ENCODE measurements at regions not wholly inside any gene's neighbourhood (a gene's known extent, or its start where the extent isn't known, plus 50 kb on each side); places are given as distances from the start of the nearest gene placed in this dataset.
"Not testable (repeated sequence)": the region's sequence is repeated elsewhere in the genome, so short reads cannot be mapped to it uniquely, and the experiment has no call there.

GRCh38 chr12:88677464-88677863 is 97.2 kb upstream of the KITLG start:
- TF ChIP-seq, protein P1, sequence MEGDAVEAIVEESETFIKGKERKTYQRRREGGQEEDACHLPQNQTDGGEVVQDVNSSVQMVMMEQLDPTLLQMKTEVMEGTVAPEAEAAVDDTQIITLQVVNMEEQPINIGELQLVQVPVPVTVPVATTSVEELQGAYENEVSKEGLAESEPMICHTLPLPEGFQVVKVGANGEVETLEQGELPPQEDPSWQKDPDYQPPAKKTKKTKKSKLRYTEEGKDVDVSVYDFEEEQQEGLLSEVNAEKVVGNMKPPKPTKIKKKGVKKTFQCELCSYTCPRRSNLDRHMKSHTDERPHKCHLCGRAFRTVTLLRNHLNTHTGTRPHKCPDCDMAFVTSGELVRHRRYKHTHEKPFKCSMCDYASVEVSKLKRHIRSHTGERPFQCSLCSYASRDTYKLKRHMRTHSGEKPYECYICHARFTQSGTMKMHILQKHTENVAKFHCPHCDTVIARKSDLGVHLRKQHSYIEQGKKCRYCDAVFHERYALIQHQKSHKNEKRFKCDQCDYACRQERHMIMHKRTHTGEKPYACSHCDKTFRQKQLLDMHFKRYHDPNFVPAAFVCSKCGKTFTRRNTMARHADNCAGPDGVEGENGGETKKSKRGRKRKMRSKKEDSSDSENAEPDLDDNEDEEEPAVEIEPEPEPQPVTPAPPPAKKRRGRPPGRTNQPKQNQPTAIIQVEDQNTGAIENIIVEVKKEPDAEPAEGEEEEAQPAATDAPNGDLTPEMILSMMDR (conservative IDR thresholded peaks at IDR 0.05; ENCODE audit: control insufficient read depth, insufficient read depth, low read depth, low read length) = no peak
- no peak overlapping the region for H3K4me3 ChIP-seq (ENCODE audit: control insufficient read depth, low read depth, low read length)
- no peak for DNase-seq (ENCODE audit: low read depth)

DNA sequence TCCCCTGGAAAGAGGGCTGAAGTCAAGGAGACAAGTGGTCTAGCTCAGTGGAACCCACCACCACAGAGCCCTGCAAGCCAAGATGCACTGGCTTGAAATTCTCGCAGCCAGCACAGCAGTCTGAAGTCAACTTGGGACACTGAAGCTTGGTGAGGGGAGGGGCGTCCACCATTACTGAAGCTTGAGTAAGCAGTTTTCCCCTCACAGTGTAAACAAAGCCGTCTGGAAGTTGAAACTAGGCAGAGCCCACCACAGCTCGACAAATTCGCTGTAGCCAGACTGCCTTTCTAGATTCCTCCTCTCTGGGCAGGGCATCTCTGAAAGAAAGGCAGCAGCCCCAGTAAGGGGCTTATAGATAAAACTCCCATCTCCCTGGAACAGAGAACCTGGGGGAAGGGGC is 87.3 kb upstream of the KITLG start:
- H3K4me3 ChIP-seq (ENCODE audit: control insufficient read depth, low read depth, low read length); DNase-seq (ENCODE audit: low read depth): not testable (repeated sequence)

GRCh38 chr12:88665071-88665470 is 84.8 kb upstream of the KITLG start:
- TF ChIP-seq, protein P1 (conservative IDR thresholded peaks at IDR 0.05; ENCODE audit: control insufficient read depth, insufficient read depth, low read depth, low read length) = no peak
- no peak overlapping the region for H3K4me3 ChIP-seq (ENCODE audit: control insufficient read depth, low read depth, low read length)
- peak; percentile 78 for DNase-seq (ENCODE audit: low read depth)

DNA sequence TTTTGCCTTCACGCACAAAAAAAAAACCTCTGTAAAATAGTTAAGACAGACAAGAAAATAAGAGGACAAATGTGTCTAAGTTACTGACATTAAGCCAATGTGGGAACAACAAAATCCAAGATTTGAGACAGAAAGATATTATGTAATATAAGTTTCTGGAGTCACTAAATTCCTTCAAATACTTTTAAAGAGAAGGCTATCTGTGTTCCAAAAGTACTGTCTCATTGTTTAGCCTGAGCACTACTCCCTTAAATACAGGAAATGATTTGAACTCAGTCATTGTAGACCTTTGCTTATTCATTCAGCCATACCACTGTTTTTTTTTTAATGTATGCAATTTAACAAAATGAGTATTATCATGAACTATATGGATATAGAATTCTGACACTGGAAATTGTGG is 82.7 kb upstream of the KITLG start:
- H3K4me3 ChIP-seq (ENCODE audit: control insufficient read depth, low read depth, low read length) = no peak overlapping the region
- TF ChIP-seq, protein P1 (conservative IDR thresholded peaks at IDR 0.05; ENCODE audit: control insufficient read depth, insufficient read depth, low read depth, low read length) = no peak

GRCh38 chr12:88662093-88662492 is 81.8 kb upstream of the KITLG start:
- DNase-seq (ENCODE audit: low read depth) = no peak
- H3K4me3 ChIP-seq (ENCODE audit: control insufficient read depth, low read depth, low read length) = no peak overlapping the region
- TF ChIP-seq, protein P1 (conservative IDR thresholded peaks at IDR 0.05; ENCODE audit: control insufficient read depth, insufficient read depth, low read depth, low read length) = no peak

More for the DNA sequence above, 82.7 kb upstream of the KITLG start:
- DNase-seq (ENCODE audit: low read depth) = no peak

- peak; percentile 20 for DNase-seq (ENCODE audit: low read depth)
- H3K4me3 ChIP-seq (ENCODE audit: control insufficient read depth, low read depth, low read length) = no peak overlapping the region
- TF ChIP-seq, protein P1 (conservative IDR thresholded peaks at IDR 0.05; ENCODE audit: control insufficient read depth, insufficient read depth, low read depth, low read length) = no peak
Observed at GRCh38 chr12:88658009-88658408, 77.7 kb upstream of the KITLG start.

GRCh38 chr12:88650715-88651114 is 70.4 kb upstream of the KITLG start:
- DNase-seq (ENCODE audit: low read depth) = peak; percentile 90

More at GRCh38 chr12:88650715-88651114, 70.4 kb upstream of the KITLG start:
- H3K4me3 ChIP-seq (ENCODE audit: control insufficient read depth, low read depth, low read length) = no peak overlapping the region
- TF ChIP-seq, protein P1 (conservative IDR thresholded peaks at IDR 0.05; ENCODE audit: control insufficient read depth, insufficient read depth, low read depth, low read length) = no peak

All from fibroblast of mammary gland (primary cell).